HG02981 (cell line): ENCODE measurements at regions not wholly inside any gene's neighbourhood (a gene's known extent, or its start where the extent isn't known, plus 50 kb on each side); places are given as distances from the start of the nearest gene placed in this dataset.

Experiments
- ATAC-seq: cut with Tn5 transposase; IDR thresholded peaks from one replicate; pipeline ENCODE4 v1.9.1; 2021; ENCODE audit warnings: mild to moderate bottlenecking, moderate library complexity; ENCODE audit not compliant: unreplicated experiment

- ATAC-seq: no peak
Measured at GRCh38 chr12:115762936-115763335, 514.6 kb downstream of the MED13L start.

GRCh38 chr12:115761784-115762183, 515.7 kb downstream of the MED13L start:
- no peak for ATAC-seq

- no peak for ATAC-seq
Measured at GRCh38 chr12:115760231-115760630, 517.3 kb downstream of the MED13L start.

- no peak for ATAC-seq
Measured at GRCh38 chr12:115758877-115759620, 518.4 kb downstream of the MED13L start.

GRCh38 chr12:115758183-115758582, 519.3 kb downstream of the MED13L start:
- no peak for ATAC-seq

GRCh38 chr12:115756804-115757203, 520.7 kb downstream of the MED13L start:
- no peak for ATAC-seq

- ATAC-seq: no peak
Measured at GRCh38 chr12:115756271-115756670, 521.2 kb downstream of the MED13L start.

- ATAC-seq: no peak
Measured at GRCh38 chr12:115755725-115756085, 521.8 kb downstream of the MED13L start.

- no peak for ATAC-seq
Measured at GRCh38 chr12:115755061-115755724, 522.3 kb downstream of the MED13L start.

- no peak for ATAC-seq
Measured at GRCh38 chr12:115752913-115753726, 524.4 kb downstream of the MED13L start.

- ATAC-seq: no peak
Measured at GRCh38 chr12:115752156-115752555, 525.3 kb downstream of the MED13L start.

GRCh38 chr12:115750340-115750739, 527.2 kb downstream of the MED13L start:
- no peak for ATAC-seq

- ATAC-seq: no peak
Measured at GRCh38 chr12:115749071-115749841, 528.2 kb downstream of the MED13L start.

GRCh38 chr12:115740586-115741155, 536.8 kb downstream of the MED13L start:
- ATAC-seq: no peak

GRCh38 chr12:115737895-115738294, 539.6 kb downstream of the MED13L start:
- no peak for ATAC-seq

- no peak for ATAC-seq
Measured at GRCh38 chr12:115736360-115736759, 541.1 kb downstream of the MED13L start.

- ATAC-seq: no peak
Measured at GRCh38 chr12:115730975-115731541, 546.4 kb downstream of the MED13L start.

- ATAC-seq: no peak
Measured at GRCh38 chr12:115726691-115727090, 550.8 kb downstream of the MED13L start.

GRCh38 chr12:115722181-115722580, 555.3 kb downstream of the MED13L start:
- no peak for ATAC-seq

- no peak for ATAC-seq
Measured at GRCh38 chr12:115716551-115716950, 560.9 kb downstream of the MED13L start.
